IPS-18a (cell line): ENCODE measurements at regions not wholly inside any gene's neighbourhood (a gene's known extent, or its start where the extent isn't known, plus 50 kb on each side); places are given as distances from the start of the nearest gene placed in this dataset.

Source experiments
- H3K27ac ChIP-seq: one replicate; pipeline ENCODE4 v1.5.1; 2013; ENCODE audit warnings: low read length
- H3K27me3 ChIP-seq: one replicate; pipeline ENCODE4 v1.6.1; 2013; ENCODE audit warnings: mild to moderate bottlenecking, low read length; ENCODE audit not compliant: control insufficient read depth, insufficient read depth
- H3K36me3 ChIP-seq: one replicate; pipeline ENCODE4 v1.6.1; 2013; ENCODE audit warnings: low read depth, low read length; ENCODE audit not compliant: control insufficient read depth
- H3K4me1 ChIP-seq: one replicate; pipeline ENCODE4 v1.6.1; 2013; ENCODE audit warnings: low read depth, low read length; ENCODE audit not compliant: control insufficient read depth
- H3K4me3 ChIP-seq: one replicate; pipeline ENCODE4 v1.5.1; 2013; ENCODE audit warnings: low read length
- H3K9ac ChIP-seq: one replicate; pipeline ENCODE4 v1.6.1; 2013; ENCODE audit warnings: mild to moderate bottlenecking, low read length, moderate library complexity
- H3K9me3 ChIP-seq: one replicate; pipeline ENCODE4 v1.6.1; 2013; ENCODE audit warnings: low read depth, low read length; ENCODE audit not compliant: control insufficient read depth

GRCh38 chr1:193486671-193487229 lies 300.3 kb upstream of the B3GALT2 start:
- Histone ChIP-seq H3K4me3 (no peak overlapping the region), H3K27ac (no peak overlapping the region)

GRCh38 chr1:193480755-193481154 lies 294.3 kb upstream of the B3GALT2 start:
- no peaks in the 10 kb centered on the region for H3K4me1 ChIP-seq
- no peaks in the 10 kb centered on the region for H3K36me3 ChIP-seq
- no peak overlapping the region for H3K9ac ChIP-seq
- H3K9me3 ChIP-seq: no peaks in the 10 kb centered on the region
- H3K4me3 ChIP-seq: no peak overlapping the region
- H3K27ac ChIP-seq: no peak overlapping the region
- no peaks in the 10 kb centered on the region for H3K27me3 ChIP-seq

More at GRCh38 chr1:193486671-193487229, 300.3 kb upstream of the B3GALT2 start:
- no peaks in the 10 kb centered on the region for H3K27me3 ChIP-seq
- H3K9me3 ChIP-seq: no peaks in the 10 kb centered on the region
- peaks cover 4% of the 10 kb centered on the region for H3K4me1 ChIP-seq
- no peaks in the 10 kb centered on the region for H3K36me3 ChIP-seq
- H3K9ac ChIP-seq: no peak overlapping the region

GRCh38 chr1:193479187-193479586 lies 292.8 kb upstream of the B3GALT2 start:
- no peak overlapping the region for H3K27ac ChIP-seq
- H3K9me3 ChIP-seq: no peaks in the 10 kb centered on the region
- no peaks in the 10 kb centered on the region for H3K36me3 ChIP-seq
- H3K27me3 ChIP-seq: no peaks in the 10 kb centered on the region
- no peaks in the 10 kb centered on the region for H3K4me1 ChIP-seq
- H3K4me3 ChIP-seq: no peak overlapping the region
- H3K9ac ChIP-seq: no peak overlapping the region

- H3K4me1 ChIP-seq: no peaks in the 10 kb centered on the region
- H3K36me3 ChIP-seq: no peaks in the 10 kb centered on the region
- no peaks in the 10 kb centered on the region for H3K9me3 ChIP-seq
- H3K4me3 ChIP-seq: no peak overlapping the region
- H3K9ac ChIP-seq: no peak overlapping the region
- no peaks in the 10 kb centered on the region for H3K27me3 ChIP-seq
- H3K27ac ChIP-seq: no peak overlapping the region
Measured at GRCh38 chr1:193476748-193477147, 290.3 kb upstream of the B3GALT2 start.

- Histone ChIP-seq H3K9ac (no peak overlapping the region), H3K27me3 (no peaks in the 10 kb centered on the region), H3K4me3 (no peak overlapping the region), H3K4me1 (no peaks in the 10 kb centered on the region), H3K27ac (no peak overlapping the region), H3K9me3 (no peaks in the 10 kb centered on the region), H3K36me3 (no peaks in the 10 kb centered on the region)
Measured at GRCh38 chr1:193473932-193474331, 287.5 kb upstream of the B3GALT2 start.

- Histone ChIP-seq H3K9me3 (no peaks in the 10 kb centered on the region), H3K36me3 (no peaks in the 10 kb centered on the region), H3K4me3 (no peak overlapping the region), H3K27ac (no peak overlapping the region), H3K4me1 (no peaks in the 10 kb centered on the region), H3K27me3 (no peaks in the 10 kb centered on the region), H3K9ac (no peak overlapping the region)
Measured at GRCh38 chr1:193472838-193473398, 286.5 kb upstream of the B3GALT2 start.

- H3K27me3 ChIP-seq: no peaks in the 10 kb centered on the region
- no peaks in the 10 kb centered on the region for H3K9me3 ChIP-seq
- no peak overlapping the region for H3K27ac ChIP-seq
- no peaks in the 10 kb centered on the region for H3K4me1 ChIP-seq
- H3K9ac ChIP-seq: no peak overlapping the region
- H3K36me3 ChIP-seq: no peaks in the 10 kb centered on the region
- H3K4me3 ChIP-seq: no peak overlapping the region
Measured at GRCh38 chr1:193472430-193472829, 286.0 kb upstream of the B3GALT2 start.

GRCh38 chr1:193471981-193472380 lies 285.6 kb upstream of the B3GALT2 start:
- H3K27ac ChIP-seq: no peak overlapping the region
- H3K36me3 ChIP-seq: no peaks in the 10 kb centered on the region
- H3K4me3 ChIP-seq: no peak overlapping the region
- no peak overlapping the region for H3K9ac ChIP-seq
- H3K4me1 ChIP-seq: no peaks in the 10 kb centered on the region
- H3K27me3 ChIP-seq: no peaks in the 10 kb centered on the region
- H3K9me3 ChIP-seq: no peaks in the 10 kb centered on the region

- H3K9me3 ChIP-seq: no peaks in the 10 kb centered on the region
- no peak overlapping the region for H3K4me3 ChIP-seq
- peaks cover 8% of the 10 kb centered on the region for H3K4me1 ChIP-seq
- H3K27me3 ChIP-seq: no peaks in the 10 kb centered on the region
- H3K36me3 ChIP-seq: no peaks in the 10 kb centered on the region
- H3K27ac ChIP-seq: no peak overlapping the region
- H3K9ac ChIP-seq: no peak overlapping the region
Measured at GRCh38 chr1:193463326-193463932, 277.0 kb upstream of the B3GALT2 start.

GRCh38 chr1:193462629-193463320 lies 276.4 kb upstream of the B3GALT2 start:
- H3K4me1 ChIP-seq: peaks cover 8% of the 10 kb centered on the region
- H3K9ac ChIP-seq: no peak overlapping the region
- no peaks in the 10 kb centered on the region for H3K36me3 ChIP-seq
- no peak overlapping the region for H3K27ac ChIP-seq
- no peaks in the 10 kb centered on the region for H3K27me3 ChIP-seq
- no peaks in the 10 kb centered on the region for H3K9me3 ChIP-seq
- no peak overlapping the region for H3K4me3 ChIP-seq

GRCh38 chr1:193458628-193459027 lies 272.2 kb upstream of the B3GALT2 start:
- no peak overlapping the region for H3K4me3 ChIP-seq
- H3K36me3 ChIP-seq: no peaks in the 10 kb centered on the region
- no peak overlapping the region for H3K9ac ChIP-seq
- no peaks in the 10 kb centered on the region for H3K9me3 ChIP-seq
- H3K27ac ChIP-seq: no peak overlapping the region
- no peaks in the 10 kb centered on the region for H3K27me3 ChIP-seq
- H3K4me1 ChIP-seq: peaks cover 8% of the 10 kb centered on the region
